Transverse colon (tissue), 4 donors: ENCODE measurements at regions not wholly inside any gene's neighbourhood (a gene's known extent, or its start where the extent isn't known, plus 50 kb on each side); places are given as distances from the start of the nearest gene placed in this dataset.
"Not testable (repeated sequence)": the region's sequence is repeated elsewhere in the genome, so short reads cannot be mapped to it uniquely, and the experiment has no call there.

ENCODE experiments used
- DNase-seq: peaks from one replicate; pipeline ENCODE4 v3.0.0-alpha.2; 2019
- H3K27ac ChIP-seq, 4 donors: fragments of 200-600 bp; sonication (generic); 2 replicates each; pipeline ENCODE4 v1.5.1; 2016 to 2018; ENCODE audit warnings: inconsistent platforms in 4 of 4
- H3K27me3 ChIP-seq: fragments of 200-600 bp; sonication (generic); 2 replicates; pipeline ENCODE4 v1.5.1; 2017; ENCODE audit warnings: inconsistent platforms
- H3K36me3 ChIP-seq, 4 donors: fragments of 200-600 bp; sonication (generic); 2 replicates each; pipeline ENCODE4 v1.5.1; 2017 to 2019; ENCODE audit warnings: inconsistent platforms in 4 of 4
- H3K4me1 ChIP-seq, 4 donors: fragments of 200-600 bp; sonication (generic); 2 replicates each; pipeline ENCODE4 v1.5.1; 2017 to 2020; ENCODE audit warnings: inconsistent platforms in 4 of 4
- H3K4me3 ChIP-seq, 4 donors: fragments of 200-600 bp; sonication (generic); 1 replicate in 1 of 4; 2 replicates in 3 of 4; pipeline versions ENCODE4 v1.5.1 to v1.6.1; 2017 to 2019; ENCODE audit warnings: inconsistent platforms in 4 of 4
- H3K9me3 ChIP-seq, 2 donors: fragments of 200-600 bp; sonication (generic); 2 replicates each; pipeline ENCODE4 v1.5.1; 2017 to 2019; ENCODE audit warnings: inconsistent platforms in 2 of 2
- EP300 ChIP-seq: sonication (generic); formaldehyde crosslinking; IDR thresholded peaks from one replicate; pipeline ENCODE4 v1.6.1; 2017; ENCODE audit warnings: antibody characterized with exemption, low read depth
- POLR2A ChIP-seq: fragments of 450-650 bp; IDR thresholded peaks from one replicate; pipeline ENCODE4 v1.6.1; 2016; ENCODE audit warnings: antibody characterized with exemption, mild to moderate bottlenecking, moderate library complexity
- POLR2AphosphoS5 ChIP-seq, 3 donors: sonication (generic); formaldehyde crosslinking; IDR thresholded peaks; one replicate each; pipeline ENCODE4 v1.6.1; 2016; ENCODE audit warnings: antibody characterized with exemption in 3 of 3
- WGBS, 2 donors: methylation state at CpG; one replicate each; pipeline ENCODE4 v1.1.5; 2018; ENCODE audit warnings: low coverage in 1 of 2; 5-methylcytosine and 5-hydroxymethylcytosine counted together
- in situ Hi-C, 4 donors: fragments of 200-750 bp; cut with MboI; loops; one replicate each; pipeline versions ENCODE4 v1.15.0 to v1.15.1; 2017; ENCODE audit warnings: low sequenced_read_pairs in 3 of 4, low pct_ligation_motif_present in 1 of 4, low pct_unique_long_range_greater_than_20kb in 1 of 4
- intact Hi-C: fragments of 100-400 bp; cut with DNase I; formaldehyde crosslinking; loops from one replicate; pipeline ENCODE4 v1.15.1; 2023; ENCODE audit warnings: low total_unique reads
- TF ChIP-seq, protein P1 (sequence below), 5 experiments: fragments of 200-600 bp in 3 of 5; fragments of 450-650 bp in 2 of 5; sonication (generic) in 3 of 5; IDR thresholded peaks; 1 replicate in 2 of 5; 2 replicates in 3 of 5; pipeline ENCODE4 v1.5.1; 2016 to 2017; ENCODE audit warnings: antibody characterized with exemption in 5 of 5, inconsistent platforms in 3 of 5, mild to moderate bottlenecking in 2 of 5, moderate library complexity in 1 of 5

- Histone ChIP-seq H3K27me3 (no peaks in the 10 kb centered on the region), H3K9me3 (peaks cover 0 to 4% of the 10 kb centered on the region in 2 donors), H3K27ac (no peak overlapping the region), H3K36me3 (no peaks in the 10 kb centered on the region), H3K4me3 (no peak overlapping the region), H3K4me1 (no peaks in the 10 kb centered on the region)
- DNase-seq = no peak
- intact Hi-C loops = no loop called here
- TF ChIP-seq EP300 = no peak
- no peak for TF ChIP-seq POLR2AphosphoS5 (IDR thresholded peaks at IDR 0.05)
- no peak for TF ChIP-seq POLR2A
- TF ChIP-seq, protein P1, sequence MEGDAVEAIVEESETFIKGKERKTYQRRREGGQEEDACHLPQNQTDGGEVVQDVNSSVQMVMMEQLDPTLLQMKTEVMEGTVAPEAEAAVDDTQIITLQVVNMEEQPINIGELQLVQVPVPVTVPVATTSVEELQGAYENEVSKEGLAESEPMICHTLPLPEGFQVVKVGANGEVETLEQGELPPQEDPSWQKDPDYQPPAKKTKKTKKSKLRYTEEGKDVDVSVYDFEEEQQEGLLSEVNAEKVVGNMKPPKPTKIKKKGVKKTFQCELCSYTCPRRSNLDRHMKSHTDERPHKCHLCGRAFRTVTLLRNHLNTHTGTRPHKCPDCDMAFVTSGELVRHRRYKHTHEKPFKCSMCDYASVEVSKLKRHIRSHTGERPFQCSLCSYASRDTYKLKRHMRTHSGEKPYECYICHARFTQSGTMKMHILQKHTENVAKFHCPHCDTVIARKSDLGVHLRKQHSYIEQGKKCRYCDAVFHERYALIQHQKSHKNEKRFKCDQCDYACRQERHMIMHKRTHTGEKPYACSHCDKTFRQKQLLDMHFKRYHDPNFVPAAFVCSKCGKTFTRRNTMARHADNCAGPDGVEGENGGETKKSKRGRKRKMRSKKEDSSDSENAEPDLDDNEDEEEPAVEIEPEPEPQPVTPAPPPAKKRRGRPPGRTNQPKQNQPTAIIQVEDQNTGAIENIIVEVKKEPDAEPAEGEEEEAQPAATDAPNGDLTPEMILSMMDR (IDR thresholded peaks at IDR 0.05) = no peak
- in situ Hi-C loops = no loop called here
Observed at GRCh38 chr1:69090170-69090569, 477.6 kb upstream of the LRRC7 start.

DNA sequence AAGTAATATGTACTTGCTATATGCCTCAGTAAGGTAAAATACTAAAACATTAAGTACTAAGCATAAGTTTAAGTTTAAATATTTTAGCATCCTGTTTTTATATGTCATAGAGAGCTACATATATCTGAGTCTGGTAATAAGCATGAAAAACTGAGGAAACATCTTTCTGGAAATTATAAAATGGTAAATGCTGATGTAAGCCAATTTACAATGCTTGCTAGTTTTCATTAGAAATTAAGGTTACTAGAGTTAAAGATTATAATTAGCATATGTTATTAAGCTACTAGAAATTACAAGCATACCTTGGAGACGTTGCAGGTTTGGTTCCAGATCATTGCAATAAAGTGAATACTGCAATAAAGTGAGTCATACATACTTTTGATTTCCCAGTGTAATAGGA lies 477.0 kb upstream of the LRRC7 start:
- 38 to 45% methylated on average over 1 of the region's 1 CpG for WGBS, 2 donors
- H3K27me3 ChIP-seq = no peaks in the 10 kb centered on the region
- in situ Hi-C loops (no loop called here), intact Hi-C loops (no loop called here)
- no peak for TF ChIP-seq POLR2A
- TF ChIP-seq POLR2AphosphoS5 (IDR thresholded peaks at IDR 0.05) = no peak
- TF ChIP-seq, protein P1 (IDR thresholded peaks at IDR 0.05) = no peak
- no peak for TF ChIP-seq EP300
- no peak overlapping the region for H3K4me3 ChIP-seq
- no peak for DNase-seq
- no peaks in the 10 kb centered on the region for H3K36me3 ChIP-seq
- no peaks in the 10 kb centered on the region for H3K4me1 ChIP-seq
- no peak overlapping the region for H3K27ac ChIP-seq
- H3K9me3 ChIP-seq = peaks cover 0 to 4% of the 10 kb centered on the region in 2 donors

DNA sequence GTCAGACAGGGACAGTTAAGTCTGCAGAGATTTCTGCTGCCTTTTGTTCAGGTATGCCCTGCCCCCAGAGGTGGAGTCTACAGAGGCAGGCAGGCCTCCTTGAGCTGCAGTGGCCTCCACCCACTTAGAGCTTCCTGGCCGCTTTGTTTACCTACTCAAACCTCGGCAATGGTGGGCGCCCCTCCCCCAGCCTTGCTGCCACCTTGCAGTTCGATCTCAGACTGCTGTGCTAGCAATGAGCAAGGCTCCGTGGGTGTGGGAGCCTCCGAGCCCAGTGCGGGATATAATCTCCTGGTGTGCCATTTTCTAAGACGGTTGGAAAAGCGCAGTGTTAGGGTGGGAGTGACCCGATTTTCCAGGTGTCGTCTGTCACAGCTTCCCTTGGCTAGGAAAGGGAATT lies 465.7 kb upstream of the LRRC7 start:
- WGBS, 2 donors = 95 to 100% methylated on average over 1 to 11 of the region's 11 CpGs
- H3K27ac ChIP-seq, H3K4me1 ChIP-seq, H3K4me3 ChIP-seq, H3K36me3 ChIP-seq, H3K9me3 ChIP-seq, H3K27me3 ChIP-seq, DNase-seq, in situ Hi-C loops, intact Hi-C loops: not testable (repeated sequence)

DNA sequence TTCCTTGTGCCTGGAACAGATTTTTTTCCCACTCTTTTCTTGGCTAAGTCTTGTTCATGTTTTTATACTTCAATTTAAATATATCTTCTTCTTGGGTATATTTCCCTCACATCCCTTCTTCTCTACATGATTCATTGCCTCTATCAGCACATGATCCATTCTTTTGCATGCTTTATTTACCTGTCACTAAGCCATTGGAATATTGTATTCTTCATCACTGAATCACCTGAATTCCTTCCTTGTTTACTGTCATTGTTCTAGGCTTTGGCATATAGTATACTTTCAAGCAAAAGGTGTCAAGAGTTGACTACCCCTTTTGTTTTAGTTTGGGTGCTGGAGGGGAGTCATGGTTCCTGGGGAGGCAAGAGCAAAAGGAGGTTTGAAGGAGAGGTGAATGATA lies 464.5 kb upstream of the LRRC7 start:
- intact Hi-C loops = no loop called here
- H3K27me3 ChIP-seq = no peaks in the 10 kb centered on the region
- in situ Hi-C loops = no loop called here

More for the DNA sequence above, 464.5 kb upstream of the LRRC7 start:
- TF ChIP-seq, protein P1 (IDR thresholded peaks at IDR 0.05) = no peak
- TF ChIP-seq EP300 (no peak), POLR2AphosphoS5 (IDR thresholded peaks at IDR 0.05) (no peak), POLR2A (no peak)
- H3K4me3 ChIP-seq = no peak overlapping the region
- H3K27ac ChIP-seq = no peak overlapping the region
- H3K36me3 ChIP-seq = no peaks in the 10 kb centered on the region
- H3K4me1 ChIP-seq = no peaks in the 10 kb centered on the region
- H3K9me3 ChIP-seq = no peaks in the 10 kb centered on the region
- no peak for DNase-seq
